Suprapubic skin (tissue), 4 donors: ENCODE measurements at regions not wholly inside any gene's neighbourhood (a gene's known extent, or its start where the extent isn't known, plus 50 kb on each side); places are given as distances from the start of the nearest gene placed in this dataset.

Source experiments
- DNase-seq, 2 donors: peaks; one replicate each; pipeline ENCODE4 v3.0.0-alpha.2; 2019; ENCODE audit warnings: low spot score in 2 of 2
- H3K27ac ChIP-seq: fragments of 200-600 bp; sonication (generic); one replicate; pipeline ENCODE4 v1.5.1; 2019
- H3K27me3 ChIP-seq: fragments of 200-600 bp; sonication (generic); one replicate; pipeline ENCODE4 v1.5.1; 2019
- H3K36me3 ChIP-seq: fragments of 200-600 bp; sonication (generic); one replicate; pipeline ENCODE4 v1.5.1; 2019
- H3K4me1 ChIP-seq: fragments of 200-600 bp; sonication (generic); one replicate; pipeline ENCODE4 v1.5.1; 2019
- H3K4me3 ChIP-seq: fragments of 200-600 bp; sonication (generic); one replicate; pipeline ENCODE4 v1.5.1; 2019; ENCODE audit warnings: mild to moderate bottlenecking
- H3K9me3 ChIP-seq: fragments of 200-600 bp; sonication (generic); one replicate; pipeline ENCODE4 v1.5.1; 2019
- CTCF ChIP-seq, 2 donors: fragments of 200-600 bp in 1 of 2; fragments of 450-650 bp in 1 of 2; sonication (generic) in 1 of 2; IDR thresholded peaks; one replicate each; pipeline ENCODE4 v1.5.1; 2016 to 2019; ENCODE audit warnings: antibody characterized with exemption in 2 of 2, mild to moderate bottlenecking in 1 of 2, moderate library complexity in 1 of 2
- EP300 ChIP-seq: sonication (generic); formaldehyde crosslinking; IDR thresholded peaks from one replicate; pipeline ENCODE4 v1.6.1; 2017; ENCODE audit warnings: antibody characterized with exemption
- POLR2A ChIP-seq, 2 donors: fragments of 450-650 bp; IDR thresholded peaks; one replicate each; pipeline ENCODE4 v1.6.1; 2017; ENCODE audit warnings: antibody characterized with exemption in 2 of 2, mild to moderate bottlenecking in 2 of 2, moderate library complexity in 2 of 2
- POLR2AphosphoS5 ChIP-seq, 3 donors: sonication (generic); formaldehyde crosslinking; IDR thresholded peaks; one replicate each; pipeline ENCODE4 v1.6.1; 2017; ENCODE audit warnings: antibody characterized with exemption in 3 of 3
- WGBS: methylation state at CpG from one replicate; pipeline ENCODE4 v1.1.5; 2018; 5-methylcytosine and 5-hydroxymethylcytosine counted together

- DNase-seq = no peak
- Histone ChIP-seq H3K9me3 (no peaks in the 10 kb centered on the region), H3K4me1 (no peaks in the 10 kb centered on the region), H3K27ac (no peak overlapping the region), H3K27me3 (no peaks in the 10 kb centered on the region), H3K4me3 (no peak overlapping the region), H3K36me3 (no peaks in the 10 kb centered on the region)
- TF ChIP-seq CTCF (IDR thresholded peaks at IDR 0.05) = no peak
- WGBS = 83% methylated on average over 1 of the region's 1 CpG
Observed at GRCh38 chr5:92181656-92182055, 798.5 kb upstream of the ARRDC3 start.

- no peaks in the 10 kb centered on the region for H3K27me3 ChIP-seq
- no peak overlapping the region for H3K4me3 ChIP-seq
- H3K27ac ChIP-seq = no peak overlapping the region
- no peaks in the 10 kb centered on the region for H3K4me1 ChIP-seq
- no peak for DNase-seq
- no peak for TF ChIP-seq CTCF (IDR thresholded peaks at IDR 0.05)
- no peak for TF ChIP-seq POLR2A (IDR thresholded peaks at IDR 0.05)
- no peak for TF ChIP-seq EP300
- TF ChIP-seq POLR2AphosphoS5 (IDR thresholded peaks at IDR 0.05) = no peak
- H3K9me3 ChIP-seq = no peaks in the 10 kb centered on the region
- H3K36me3 ChIP-seq = no peaks in the 10 kb centered on the region
Observed at GRCh38 chr5:92180391-92180790, 797.3 kb upstream of the ARRDC3 start.

GRCh38 chr5:92179651-92180050 lies 796.5 kb upstream of the ARRDC3 start:
- H3K4me3 ChIP-seq = no peak overlapping the region
- H3K36me3 ChIP-seq = no peaks in the 10 kb centered on the region
- no peaks in the 10 kb centered on the region for H3K4me1 ChIP-seq
- DNase-seq = no peak
- no peak overlapping the region for H3K27ac ChIP-seq
- H3K27me3 ChIP-seq = no peaks in the 10 kb centered on the region
- TF ChIP-seq EP300 (no peak), CTCF (IDR thresholded peaks at IDR 0.05) (no peak), POLR2A (IDR thresholded peaks at IDR 0.05) (no peak), POLR2AphosphoS5 (IDR thresholded peaks at IDR 0.05) (no peak)
- no peaks in the 10 kb centered on the region for H3K9me3 ChIP-seq
- 56% methylated on average over 1 of the region's 1 CpG for WGBS

- no peak for DNase-seq
- Histone ChIP-seq H3K36me3 (no peaks in the 10 kb centered on the region), H3K27me3 (no peaks in the 10 kb centered on the region), H3K27ac (no peak overlapping the region), H3K4me3 (no peak overlapping the region), H3K9me3 (no peaks in the 10 kb centered on the region), H3K4me1 (no peaks in the 10 kb centered on the region)
- 56% methylated on average over 1 of the region's 1 CpG for WGBS
- TF ChIP-seq POLR2AphosphoS5 (IDR thresholded peaks at IDR 0.05) (no peak), POLR2A (IDR thresholded peaks at IDR 0.05) (no peak)
Observed at GRCh38 chr5:92177926-92178487, 794.9 kb upstream of the ARRDC3 start.

- TF ChIP-seq EP300 = no peak
- no peak for TF ChIP-seq POLR2AphosphoS5 (IDR thresholded peaks at IDR 0.05)
- TF ChIP-seq CTCF (IDR thresholded peaks at IDR 0.05) = no peak
- no peak for TF ChIP-seq POLR2A (IDR thresholded peaks at IDR 0.05)
Observed at GRCh38 chr5:92163906-92164305, 780.8 kb upstream of the ARRDC3 start.

GRCh38 chr5:92147798-92148197 lies 764.7 kb upstream of the ARRDC3 start:
- Histone ChIP-seq H3K27me3 (no peaks in the 10 kb centered on the region), H3K36me3 (no peaks in the 10 kb centered on the region), H3K4me1 (no peaks in the 10 kb centered on the region), H3K4me3 (no peak overlapping the region), H3K9me3 (no peaks in the 10 kb centered on the region), H3K27ac (no peak overlapping the region)
- 55% methylated on average over 2 of the region's 2 CpGs for WGBS
- DNase-seq = no peak
- TF ChIP-seq POLR2AphosphoS5 (IDR thresholded peaks at IDR 0.05) (no peak), EP300 (no peak), CTCF (IDR thresholded peaks at IDR 0.05) (no peak), POLR2A (IDR thresholded peaks at IDR 0.05) (no peak)

More at GRCh38 chr5:92163906-92164305, 780.8 kb upstream of the ARRDC3 start:
- H3K27ac ChIP-seq = no peak overlapping the region
- H3K9me3 ChIP-seq = no peaks in the 10 kb centered on the region
- H3K4me3 ChIP-seq = no peak overlapping the region
- no peaks in the 10 kb centered on the region for H3K27me3 ChIP-seq
- 75% methylated on average over 2 of the region's 2 CpGs for WGBS
- H3K4me1 ChIP-seq = no peaks in the 10 kb centered on the region
- no peaks in the 10 kb centered on the region for H3K36me3 ChIP-seq
- no peak for DNase-seq
